C4-2B (cell line): ENCODE measurements at regions not wholly inside any gene's neighbourhood (a gene's known extent, or its start where the extent isn't known, plus 50 kb on each side); places are given as distances from the start of the nearest gene placed in this dataset.

ENCODE experiments used
- H3K27ac ChIP-seq: fragments of 450-650 bp; 2 replicates; pipeline ENCODE4 v1.5.1; 2017
- CTCF ChIP-seq: fragments of 450-650 bp; conservative IDR thresholded peaks from 2 replicates; pipeline ENCODE4 v1.5.1; 2017; ENCODE audit warnings: mild to moderate bottlenecking
- ZFX ChIP-seq: fragments of 450-650 bp; IDR thresholded peaks from 2 replicates; pipeline ENCODE4 v1.6.1; 2017

GRCh38 chr2:128750328-128751165, 431.9 kb upstream of the HS6ST1 start:
- no peak for TF ChIP-seq ZFX
- TF ChIP-seq CTCF: no peak
- H3K27ac ChIP-seq: no peak overlapping the region

DNA sequence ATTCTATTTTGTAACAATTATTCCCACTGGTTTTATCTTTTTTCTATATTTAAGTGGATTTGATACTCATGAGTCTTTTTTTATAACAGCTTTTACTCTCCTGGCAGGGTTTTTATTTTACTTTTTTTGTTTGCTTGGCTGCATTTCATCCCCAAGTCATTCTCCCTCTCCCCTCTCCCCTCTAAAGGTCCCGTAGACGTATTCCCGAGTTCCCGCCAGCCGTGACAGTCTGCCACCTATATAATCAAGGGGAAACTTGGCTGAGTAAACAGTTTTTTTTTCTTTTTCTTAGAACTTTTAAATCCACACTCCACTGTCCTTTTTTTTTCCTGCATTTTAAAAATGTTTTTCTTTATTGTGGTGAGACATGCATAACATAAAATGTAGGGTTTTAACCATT, 433.1 kb upstream of the HS6ST1 start:
- no peak for TF ChIP-seq ZFX
- TF ChIP-seq CTCF: no peak
- H3K27ac ChIP-seq: no peak overlapping the region

GRCh38 chr2:128752691-128753263, 434.1 kb upstream of the HS6ST1 start:
- TF ChIP-seq ZFX (no peak), CTCF (no peak)

DNA sequence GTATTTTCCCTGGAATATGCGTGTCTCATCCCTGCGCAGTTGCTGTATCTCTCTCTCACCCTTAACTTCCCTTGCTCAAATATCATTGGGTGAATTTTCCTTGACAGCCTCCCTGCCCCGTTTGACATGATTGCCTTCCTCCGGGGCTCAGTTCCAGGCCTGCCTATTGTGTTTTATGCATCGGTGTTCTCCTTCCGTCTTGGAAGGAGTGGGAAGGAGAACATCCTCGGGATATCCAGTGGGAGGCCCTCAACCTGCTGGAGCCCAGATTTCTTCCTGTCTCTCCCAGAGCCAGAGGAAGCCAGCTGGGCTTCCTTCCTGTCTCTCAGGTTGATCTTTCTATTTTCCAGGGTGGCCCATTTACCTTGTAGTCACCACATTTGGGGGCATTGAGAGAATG, 434.7 kb upstream of the HS6ST1 start:
- no peak for TF ChIP-seq ZFX
- no peak for TF ChIP-seq CTCF
- no peak overlapping the region for H3K27ac ChIP-seq

More at GRCh38 chr2:128752691-128753263, 434.1 kb upstream of the HS6ST1 start:
- H3K27ac ChIP-seq: no peak overlapping the region

DNA sequence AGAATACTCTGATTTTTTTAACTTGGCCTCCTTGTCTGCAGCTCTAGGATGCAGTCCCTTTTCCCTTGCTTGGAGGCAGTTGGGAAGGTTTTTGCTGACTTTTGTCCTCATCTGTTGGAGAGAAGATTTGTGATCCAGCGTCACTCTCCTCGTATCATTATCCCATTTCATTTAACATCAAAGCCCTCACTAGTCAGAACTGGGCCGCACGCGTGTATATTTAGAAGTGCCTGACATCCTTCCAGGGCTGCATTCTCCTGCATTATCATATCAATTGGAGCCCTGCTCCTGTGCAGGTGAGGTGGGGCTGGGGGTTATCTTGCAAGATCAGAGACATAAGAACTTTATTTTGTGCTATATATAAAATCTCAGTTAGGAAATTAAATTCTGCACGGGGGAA, 435.1 kb upstream of the HS6ST1 start:
- no peak overlapping the region for H3K27ac ChIP-seq
- TF ChIP-seq ZFX: no peak
- TF ChIP-seq CTCF: no peak

DNA sequence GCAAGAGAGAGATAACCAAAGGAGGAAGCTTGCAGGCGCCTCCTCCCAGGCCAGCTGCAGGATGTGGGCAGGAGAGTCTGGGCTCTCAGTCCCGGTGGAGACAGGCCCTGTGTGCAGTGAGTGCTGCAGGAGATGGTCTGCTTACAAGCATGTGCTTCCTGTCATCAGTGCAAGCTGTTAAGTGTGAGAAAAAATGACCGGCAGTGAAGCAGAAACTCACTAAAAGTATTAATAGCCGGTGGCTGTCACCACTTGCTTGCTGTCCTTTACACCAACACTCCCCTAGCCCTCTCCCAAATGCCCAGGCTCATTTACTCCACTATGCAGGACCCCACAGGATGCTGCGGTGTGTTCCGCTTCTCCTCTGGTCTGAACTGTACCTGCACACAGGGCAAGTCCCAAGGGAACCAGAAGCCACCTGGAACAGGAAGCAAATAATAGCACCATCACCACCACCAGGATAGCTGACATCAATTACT, 435.6 kb upstream of the HS6ST1 start:
- H3K27ac ChIP-seq: no peak overlapping the region

More for the DNA sequence above, 435.6 kb upstream of the HS6ST1 start:
- TF ChIP-seq ZFX (no peak), CTCF (no peak)
